DND-41 (cell line): ENCODE measurements at regions not wholly inside any gene's neighbourhood (a gene's known extent, or its start where the extent isn't known, plus 50 kb on each side); places are given as distances from the start of the nearest gene placed in this dataset.

Experiments
- ATAC-seq: fragments of 200-7000 bp; cut with Tn5 transposase; 3 replicates; pipeline ENCODE4 v1.9.1; 2021; ENCODE audit warnings: low read depth; ENCODE audit not compliant: insufficient read depth
- DNase-seq: peaks from one replicate; pipeline ENCODE4 v3.0.0-alpha.2; 2020
- H2AFZ ChIP-seq: 2 replicates; pipeline ENCODE4 v1.6.0; 2012; ENCODE audit warnings: low read depth, low read length
- H3K27ac ChIP-seq: 2 replicates; pipeline ENCODE4 v1.5.1; 2012; ENCODE audit warnings: low read length, inconsistent platforms
- H3K27me3 ChIP-seq: fragments of 200-600 bp; sonication (generic); 2 replicates; pipeline ENCODE4 v1.6.0; 2012; ENCODE audit warnings: low read length, mild to moderate bottlenecking, inconsistent platforms; ENCODE audit not compliant: insufficient read depth, poor library complexity
- H3K36me3 ChIP-seq: 2 replicates; pipeline ENCODE4 v1.5.1; 2012; ENCODE audit warnings: low read length, inconsistent platforms; ENCODE audit not compliant: insufficient read depth
- H3K4me1 ChIP-seq: 2 replicates; pipeline ENCODE4 v1.5.1; 2012; ENCODE audit warnings: mild to moderate bottlenecking, low read length; ENCODE audit not compliant: insufficient read depth
- H3K4me2 ChIP-seq: 2 replicates; pipeline ENCODE4 v1.6.0; 2012; ENCODE audit warnings: mild to moderate bottlenecking, moderate library complexity, low read length, inconsistent platforms; ENCODE audit not compliant: insufficient read depth
- H3K4me3 ChIP-seq, 2 experiments: fragments of 200-600 bp in 1 of 2; shearing (Covaris generic) in 1 of 2; 2 replicates each; pipeline ENCODE4 v1.5.1; 2012 to 2016; ENCODE audit warnings: inconsistent platforms in 2 of 2, low read length in 2 of 2, mild to moderate bottlenecking in 2 of 2, low read depth in 1 of 2, moderate library complexity in 1 of 2
- H3K79me2 ChIP-seq: 2 replicates; pipeline ENCODE4 v1.6.0; 2012; ENCODE audit warnings: low read length, inconsistent platforms; ENCODE audit not compliant: insufficient read depth
- H3K9ac ChIP-seq: 2 replicates; pipeline ENCODE4 v1.6.0; 2012; ENCODE audit warnings: low read depth, mild to moderate bottlenecking, inconsistent platforms, low read length, moderate library complexity
- H3K9me3 ChIP-seq: 2 replicates; pipeline ENCODE4 v1.5.1; 2012; ENCODE audit warnings: low read length, moderate library complexity, mild to moderate bottlenecking, inconsistent platforms; ENCODE audit not compliant: insufficient read depth, severe bottlenecking
- H4K20me1 ChIP-seq: 2 replicates; pipeline ENCODE4 v1.6.0; 2012; ENCODE audit warnings: low read length; ENCODE audit not compliant: insufficient read depth
- CTCF ChIP-seq: IDR thresholded peaks from 2 replicates; pipeline ENCODE4 v1.5.1; 2012; ENCODE audit warnings: borderline replicate concordance, low read length, moderate library complexity, mild to moderate bottlenecking; ENCODE audit not compliant: poor library complexity, severe bottlenecking; ENCODE audit errors: extremely low read depth
- EZH2 ChIP-seq: IDR thresholded peaks from 3 replicates; pipeline ENCODE4 v1.6.1; 2012; ENCODE audit warnings: borderline replicate concordance, low read depth, mild to moderate bottlenecking, moderate library complexity, low read length, inconsistent platforms; ENCODE audit not compliant: severe bottlenecking

- Histone ChIP-seq H3K36me3 (no peaks in the 10 kb centered on the region), H3K4me3 (no peak overlapping the region), H3K9ac (no peak overlapping the region), H4K20me1 (no peaks in the 10 kb centered on the region), H3K4me1 (peaks cover 38% of the 10 kb centered on the region), H3K27ac (no peak overlapping the region), H3K4me2 (no peak overlapping the region), H3K79me2 (no peaks in the 10 kb centered on the region), H3K27me3 (no peaks in the 10 kb centered on the region), H3K9me3 (no peaks in the 10 kb centered on the region), H2AFZ (no peak overlapping the region)
- TF ChIP-seq CTCF (no peak), EZH2 (no peak)
- DNase-seq (no peak), ATAC-seq (no peak)
Measured at GRCh38 chr5:4579679-4580078, 560.5 kb upstream of the ADAMTS16 start.

- Histone ChIP-seq H3K79me2 (no peaks in the 10 kb centered on the region), H4K20me1 (no peaks in the 10 kb centered on the region), H3K27me3 (no peaks in the 10 kb centered on the region), H2AFZ (no peak overlapping the region), H3K9me3 (no peaks in the 10 kb centered on the region), H3K36me3 (no peaks in the 10 kb centered on the region), H3K27ac (peak overlapping the region; percentile 12; the same call in 1 of the 2 replicates), H3K4me2 (no peak overlapping the region), H3K4me1 (peaks cover 27% of the 10 kb centered on the region), H3K9ac (no peak overlapping the region), H3K4me3 (no peak overlapping the region)
- TF ChIP-seq EZH2 (no peak), CTCF (no peak)
- ATAC-seq (no peak), DNase-seq (no peak)
Measured at GRCh38 chr5:4580772-4581171, 559.4 kb upstream of the ADAMTS16 start.

GRCh38 chr5:4581289-4581688 is 558.8 kb upstream of the ADAMTS16 start:
- H3K27me3 ChIP-seq = no peaks in the 10 kb centered on the region
- H3K9me3 ChIP-seq = no peaks in the 10 kb centered on the region
- H3K4me2 ChIP-seq = no peak overlapping the region
- ATAC-seq (no peak), DNase-seq (no peak)
- no peaks in the 10 kb centered on the region for H3K79me2 ChIP-seq
- peak overlapping the region; percentile 12; the same call in 1 of the 2 replicates for H3K27ac ChIP-seq
- no peaks in the 10 kb centered on the region for H4K20me1 ChIP-seq
- no peak overlapping the region for H3K9ac ChIP-seq
- TF ChIP-seq EZH2 (no peak), CTCF (no peak)
- H3K36me3 ChIP-seq = no peaks in the 10 kb centered on the region
- H3K4me1 ChIP-seq = peaks cover 22% of the 10 kb centered on the region
- peak overlapping the region; percentile 9; the same call in 1 of the 2 replicates for H2AFZ ChIP-seq
- no peak overlapping the region for H3K4me3 ChIP-seq

GRCh38 chr5:4584982-4585381 is 555.1 kb upstream of the ADAMTS16 start:
- ATAC-seq (no peak), DNase-seq (no peak)
- Histone ChIP-seq H4K20me1 (no peaks in the 10 kb centered on the region), H3K27me3 (no peaks in the 10 kb centered on the region), H2AFZ (no peak overlapping the region), H3K9ac (no peak overlapping the region), H3K4me1 (peaks cover 9% of the 10 kb centered on the region), H3K27ac (0 out of 2 replicates have a peak overlapping the region, but pooled peaks have one; percentile 3), H3K4me3 (no peak overlapping the region), H3K4me2 (no peak overlapping the region), H3K79me2 (no peaks in the 10 kb centered on the region), H3K9me3 (no peaks in the 10 kb centered on the region), H3K36me3 (no peaks in the 10 kb centered on the region)
- no peak for TF ChIP-seq CTCF
- no peak for TF ChIP-seq EZH2
